ENCODE measurements at regions not wholly inside any gene's neighbourhood (a gene's known extent, or its start where the extent isn't known, plus 50 kb on each side); places are given as distances from the start of the nearest gene placed in this dataset.

GRCh38 chr2:204108781-204109295, 172.3 kb downstream of the ICOS start:
- DNase-seq (ENCODE audit: low spot score), result no peak
- Histone ChIP-seq H3K4me1 (replicated peaks) (peaks cover 6% of the 10 kb centered on the region), H3K9me3 (no peaks in the 10 kb centered on the region), H3K27me3 (replicated peaks; ENCODE audit: insufficient read depth) (no peaks in the 10 kb centered on the region), H3K36me3 (no peaks in the 10 kb centered on the region), H3K4me3 (no peak overlapping the region), H3K27ac (no peak overlapping the region)
- 68% methylated on average over 9 of the region's 9 CpGs for WGBS
- TF ChIP-seq POLR2AphosphoS5 (IDR thresholded peaks at IDR 0.05) (no peak), POLR2A (IDR thresholded peaks at IDR 0.05) (no peak), CTCF (IDR thresholded peaks at IDR 0.05) (no peak)
- intact Hi-C loops (cut with DNase I), result no loop called here

DNA sequence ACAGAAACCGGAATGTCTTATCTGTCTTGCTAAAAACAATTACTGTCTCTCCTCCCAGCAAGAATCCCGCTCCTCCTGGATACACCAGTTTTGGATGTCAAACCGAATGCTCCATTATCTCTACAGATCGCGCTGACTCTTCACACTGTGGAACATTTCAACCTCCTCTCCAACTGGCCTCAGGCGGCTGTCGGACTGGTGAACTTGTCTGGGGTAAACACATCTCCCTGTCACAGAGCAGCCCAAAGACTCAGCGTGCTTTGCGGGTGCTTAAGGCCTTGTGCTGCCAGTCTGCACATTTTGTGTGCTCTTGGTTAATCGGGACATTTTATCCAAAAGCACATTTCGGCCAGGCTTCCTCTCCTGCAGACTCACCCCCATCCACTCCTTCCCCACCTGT, 173.1 kb downstream of the ICOS start:
- TF ChIP-seq POLR2AphosphoS5 (IDR thresholded peaks at IDR 0.05) (no peak), CTCF (IDR thresholded peaks at IDR 0.05) (no peak), POLR2A (IDR thresholded peaks at IDR 0.05) (no peak)
- WGBS, result 19% methylated on average over 11 of the region's 11 CpGs
- H3K4me1 ChIP-seq (replicated peaks), result peaks cover 6% of the 10 kb centered on the region
- H3K4me3 ChIP-seq, result no peak overlapping the region
- peak; percentile 41 for DNase-seq (ENCODE audit: low spot score)
- intact Hi-C loops (cut with DNase I), result loop anchor here (10.0 kb wide), 1 partner anchor 1565 kb away; no protein-coding TSS in a partner anchor
- no peaks in the 10 kb centered on the region for H3K27me3 ChIP-seq (replicated peaks; ENCODE audit: insufficient read depth)
- no peaks in the 10 kb centered on the region for H3K9me3 ChIP-seq
- H3K27ac ChIP-seq, result no peak overlapping the region
- H3K36me3 ChIP-seq, result no peaks in the 10 kb centered on the region

DNA sequence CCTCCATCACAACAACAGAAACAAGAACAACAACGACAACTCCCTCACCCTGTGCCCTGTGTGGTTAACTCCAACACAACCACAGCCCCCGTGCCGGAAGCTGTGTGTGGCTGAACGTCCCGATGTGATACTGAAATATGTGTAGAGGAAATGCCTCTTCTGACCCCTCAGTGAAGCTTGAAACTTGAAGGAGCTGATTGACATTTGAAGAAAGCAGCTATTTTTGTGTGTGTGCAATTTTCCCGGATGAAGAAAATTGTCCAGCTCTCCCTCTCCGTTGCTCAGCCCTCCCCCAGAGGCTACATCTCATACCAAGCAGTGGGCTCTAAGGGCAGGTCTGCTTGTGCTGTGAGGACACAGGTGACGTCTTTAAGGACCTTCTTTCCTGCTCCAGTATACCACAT, 173.8 kb downstream of the ICOS start:
- peaks cover 6% of the 10 kb centered on the region for H3K4me1 ChIP-seq (replicated peaks)
- TF ChIP-seq CTCF (IDR thresholded peaks at IDR 0.05), result no peak
- TF ChIP-seq POLR2AphosphoS5 (IDR thresholded peaks at IDR 0.05), result no peak
- no peak for TF ChIP-seq POLR2A (IDR thresholded peaks at IDR 0.05)
- no peak overlapping the region for H3K4me3 ChIP-seq
- no peaks in the 10 kb centered on the region for H3K27me3 ChIP-seq (replicated peaks; ENCODE audit: insufficient read depth)
- intact Hi-C loops (cut with DNase I), result loop anchor here (10.0 kb wide), 1 partner anchor 1564 kb away; no protein-coding TSS in a partner anchor
- no peak overlapping the region for H3K27ac ChIP-seq
- WGBS, result 74% methylated on average over 8 of the region's 8 CpGs
- no peaks in the 10 kb centered on the region for H3K9me3 ChIP-seq
- H3K36me3 ChIP-seq, result no peaks in the 10 kb centered on the region
- no peak for DNase-seq (ENCODE audit: low spot score)

- no peaks in the 10 kb centered on the region for H3K27me3 ChIP-seq (replicated peaks; ENCODE audit: insufficient read depth)
- no peaks in the 10 kb centered on the region for H3K9me3 ChIP-seq
- H3K4me1 ChIP-seq (replicated peaks), result peaks cover 6% of the 10 kb centered on the region
- intact Hi-C loops (cut with DNase I), result loop anchor here (10.0 kb wide), 1 partner anchor 1564 kb away; no protein-coding TSS in a partner anchor
- no peak overlapping the region for H3K4me3 ChIP-seq
- TF ChIP-seq POLR2AphosphoS5 (IDR thresholded peaks at IDR 0.05) (no peak), CTCF (IDR thresholded peaks at IDR 0.05) (no peak), POLR2A (IDR thresholded peaks at IDR 0.05) (no peak)
- WGBS, result 70% methylated on average over 5 of the region's 5 CpGs
- no peak overlapping the region for H3K27ac ChIP-seq
- no peak for DNase-seq (ENCODE audit: low spot score)
- H3K36me3 ChIP-seq, result no peaks in the 10 kb centered on the region
Observed at GRCh38 chr2:204110751-204111516, 174.4 kb downstream of the ICOS start.

All from prostate gland (tissue), 2 donors.